GM23338 (cell line): ENCODE measurements at regions not wholly inside any gene's neighbourhood (a gene's known extent, or its start where the extent isn't known, plus 50 kb on each side); places are given as distances from the start of the nearest gene placed in this dataset.

Experiments used
- ATAC-seq: fragments of 200-7000 bp; cut with Tn5 transposase; 3 replicates; pipeline ENCODE4 v1.9.1; 2020
- DNase-seq: peaks from one replicate; pipeline ENCODE4 v3.0.0-alpha.2; 2015; ENCODE audit warnings: low spot score
- H2AFZ ChIP-seq: fragments of 200-600 bp; sonication (generic); 2 replicates; pipeline ENCODE4 v1.8.0; 2016; ENCODE audit warnings: antibody characterized with exemption, mild to moderate bottlenecking, moderate library complexity
- H3F3A ChIP-seq: fragments of 200-600 bp; sonication (generic); replicated peaks from 2 replicates; pipeline ENCODE4 v1.8.0; 2017; ENCODE audit warnings: antibody characterized with exemption, mixed run types, low read depth
- H3K27ac ChIP-seq: fragments of 200-600 bp; sonication (generic); 2 replicates; pipeline ENCODE4 v1.6.1; 2016; ENCODE audit warnings: low read depth
- H3K27me3 ChIP-seq: fragments of 200-600 bp; sonication (generic); 2 replicates; pipeline ENCODE4 v1.8.0; 2016; ENCODE audit warnings: mild to moderate bottlenecking, mixed run types, moderate library complexity; ENCODE audit not compliant: insufficient read depth
- H3K36me3 ChIP-seq: fragments of 200-600 bp; sonication (generic); 2 replicates; pipeline ENCODE4 v1.8.0; 2016; ENCODE audit warnings: mild to moderate bottlenecking; ENCODE audit not compliant: insufficient read depth
- H3K4me1 ChIP-seq: fragments of 200-600 bp; sonication (generic); 2 replicates; pipeline ENCODE4 v1.8.0; 2016; ENCODE audit warnings: mild to moderate bottlenecking, moderate library complexity; ENCODE audit not compliant: insufficient read depth
- H3K4me2 ChIP-seq: fragments of 200-600 bp; sonication (generic); 2 replicates; pipeline ENCODE4 v1.7.1; 2017; ENCODE audit warnings: mixed run types
- H3K4me3 ChIP-seq: fragments of 200-600 bp; sonication (generic); 2 replicates; pipeline ENCODE4 v1.6.1; 2016; ENCODE audit warnings: mixed run types
- H3K79me2 ChIP-seq: fragments of 200-600 bp; sonication (generic); replicated peaks from 2 replicates; pipeline ENCODE4 v1.8.0; 2017; ENCODE audit warnings: mild to moderate bottlenecking; ENCODE audit not compliant: insufficient read depth
- H3K9me2 ChIP-seq: fragments of 200-600 bp; sonication (generic); 2 replicates; pipeline ENCODE4 v1.8.0; 2017; ENCODE audit not compliant: insufficient read depth
- H4K20me1 ChIP-seq: fragments of 200-600 bp; sonication (generic); replicated peaks from 2 replicates; pipeline ENCODE4 v1.8.0; 2017; ENCODE audit warnings: mild to moderate bottlenecking; ENCODE audit not compliant: insufficient read depth
- H3K27ac Mint-ChIP-seq: 2 replicates; pipeline ENCODE4 v1.8.0; 2020; ENCODE audit warnings: inconsistent platforms, mild to moderate bottlenecking, moderate library complexity, mixed read lengths
- H3K27me3 Mint-ChIP-seq: 3 replicates; pipeline ENCODE4 v1.8.0; 2022; ENCODE audit warnings: low read depth, mild to moderate bottlenecking, moderate library complexity, mixed read lengths, inconsistent platforms; ENCODE audit not compliant: insufficient read depth, poor library complexity
- H3K36me3 Mint-ChIP-seq: 3 replicates; pipeline ENCODE4 v1.8.0; 2021; ENCODE audit warnings: low read depth, mild to moderate bottlenecking, inconsistent platforms, moderate library complexity, mixed read lengths
- H3K4me1 Mint-ChIP-seq: 3 replicates; pipeline ENCODE4 v1.8.0; 2020; ENCODE audit warnings: mild to moderate bottlenecking, inconsistent platforms, mixed read lengths
- H3K4me3 Mint-ChIP-seq: 3 replicates; pipeline ENCODE4 v1.8.0; 2021; ENCODE audit warnings: moderate library complexity, mild to moderate bottlenecking, inconsistent platforms, mixed read lengths
- H3K9me3 Mint-ChIP-seq: 3 replicates; pipeline ENCODE4 v1.8.0; 2020; ENCODE audit warnings: moderate library complexity, mild to moderate bottlenecking, inconsistent platforms, mixed read lengths
- CREB1 ChIP-seq: fragments of 250-450 bp; sonication (Bioruptor Pico); IDR thresholded peaks from 2 replicates; pipeline ENCODE4 v1.5.0; 2020; ENCODE audit warnings: low read depth, mild to moderate bottlenecking, moderate library complexity
- EZH2 ChIP-seq: fragments of 200-600 bp; sonication (generic); IDR thresholded peaks from one replicate; pipeline ENCODE4 v1.8.0; 2017; ENCODE audit warnings: antibody characterized with exemption, mild to moderate bottlenecking, low read depth; ENCODE audit not compliant: unreplicated experiment
- EZH2phosphoT487 ChIP-seq: fragments of 200-600 bp; sonication (generic); IDR thresholded peaks from one replicate; pipeline ENCODE4 v1.8.1; 2018; ENCODE audit warnings: antibody characterized with exemption; ENCODE audit not compliant: unreplicated experiment
- JUNB ChIP-seq: IDR thresholded peaks from one replicate; pipeline ENCODE4 v1.6.1; 2016; ENCODE audit warnings: antibody characterized with exemption; ENCODE audit not compliant: unreplicated experiment
- NANOG ChIP-seq: IDR thresholded peaks from 2 replicates; pipeline ENCODE4 v1.6.1; 2016; ENCODE audit warnings: antibody characterized with exemption, borderline replicate concordance
- POLR2AphosphoS5 ChIP-seq: IDR thresholded peaks from 2 replicates; pipeline ENCODE4 v1.6.1; 2016; ENCODE audit warnings: antibody characterized with exemption, low read depth
- STAT1 ChIP-seq: IDR thresholded peaks from one replicate; pipeline ENCODE4 v1.6.1; 2016; ENCODE audit warnings: antibody characterized with exemption; ENCODE audit not compliant: unreplicated experiment
- ZNF114 ChIP-seq: fragments of 250-450 bp; sonication (Bioruptor Pico); IDR thresholded peaks from 2 replicates; pipeline ENCODE4 v1.5.0; 2020; ENCODE audit warnings: mild to moderate bottlenecking, moderate library complexity
- ZNF331 ChIP-seq: fragments of 250-450 bp; sonication (Bioruptor Pico); IDR thresholded peaks from 2 replicates; pipeline ENCODE4 v1.5.0; 2020; ENCODE audit warnings: low read depth, mild to moderate bottlenecking, moderate library complexity
- TF ChIP-seq, protein P1 (sequence below): fragments of 250-450 bp; sonication (Bioruptor Pico); IDR thresholded peaks from 2 replicates; pipeline ENCODE4 v1.5.0; 2020; ENCODE audit warnings: mild to moderate bottlenecking, moderate library complexity
- TF ChIP-seq, protein P2 (sequence below): IDR thresholded peaks from one replicate; pipeline ENCODE4 v1.6.1; 2018; ENCODE audit warnings: antibody characterized with exemption; ENCODE audit not compliant: unreplicated experiment
- TF ChIP-seq, protein P3 (sequence below), 2 experiments: fragments of 200-600 bp in 1 of 2; sonication (generic) in 1 of 2; conservative IDR thresholded peaks; 2 replicates each; pipeline versions ENCODE4 v1.5.1 to v1.6.1; 2016 to 2017; ENCODE audit warnings: antibody characterized with exemption in 2 of 2, low read depth in 2 of 2, mild to moderate bottlenecking in 2 of 2, moderate library complexity in 1 of 2
- TF ChIP-seq, protein P4 (sequence below): IDR thresholded peaks from 2 replicates; pipeline ENCODE4 v1.6.1; 2016; ENCODE audit warnings: antibody characterized with exemption

DNA sequence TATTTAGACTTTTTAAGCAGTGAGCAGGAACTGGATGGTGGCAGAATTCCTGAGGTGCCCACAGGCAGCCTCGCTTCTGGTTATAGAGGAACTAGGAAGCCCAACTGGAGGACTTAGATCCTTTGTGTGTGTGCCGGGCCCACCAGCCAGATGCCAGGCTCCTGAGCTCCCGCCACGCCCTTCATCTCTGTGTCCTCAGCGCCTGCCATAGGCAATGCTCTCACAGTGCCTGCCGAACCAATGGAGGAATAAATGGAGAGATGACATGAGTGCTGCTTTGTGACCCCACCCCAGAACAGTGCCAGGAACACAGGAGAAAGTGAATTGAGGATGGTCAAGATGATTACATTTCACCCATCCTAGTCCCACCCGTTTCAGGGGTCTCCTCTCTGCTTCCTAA is 146.0 kb downstream of the UNC5CL start:
- Histone ChIP-seq H3K4me3 (no peak overlapping the region), H3K27me3 (no peaks in the 10 kb centered on the region), H3K27ac (no peak overlapping the region), H3K36me3 (no peaks in the 10 kb centered on the region), H3K9me2 (no peaks in the 10 kb centered on the region), H2AFZ (no peak overlapping the region), H3F3A (no peaks in the 10 kb centered on the region), H4K20me1 (no peaks in the 10 kb centered on the region), H3K4me1 (no peaks in the 10 kb centered on the region), H3K79me2 (no peaks in the 10 kb centered on the region), H3K4me2 (no peak overlapping the region)
- Mint-ChIP-seq H3K4me3 (no peak overlapping the region), H3K27me3 (peaks cover 3% of the 10 kb centered on the region), H3K36me3 (no peaks in the 10 kb centered on the region), H3K4me1 (peaks cover 2% of the 10 kb centered on the region; the same call in 2 of the 3 replicates), H3K27ac (no peak overlapping the region), H3K9me3 (no peaks in the 10 kb centered on the region)
- ATAC-seq (no peak), DNase-seq (no peak)
- TF ChIP-seq NANOG (no peak), ZNF331 (CRISPR knock-in tag) (no peak), STAT1 (no peak), EZH2 (no peak), EZH2phosphoT487 (no peak), CREB1 (CRISPR knock-in tag) (no peak), ZNF114 (CRISPR knock-in tag) (no peak), JUNB (no peak), POLR2AphosphoS5 (no peak)
- TF ChIP-seq, protein P1, sequence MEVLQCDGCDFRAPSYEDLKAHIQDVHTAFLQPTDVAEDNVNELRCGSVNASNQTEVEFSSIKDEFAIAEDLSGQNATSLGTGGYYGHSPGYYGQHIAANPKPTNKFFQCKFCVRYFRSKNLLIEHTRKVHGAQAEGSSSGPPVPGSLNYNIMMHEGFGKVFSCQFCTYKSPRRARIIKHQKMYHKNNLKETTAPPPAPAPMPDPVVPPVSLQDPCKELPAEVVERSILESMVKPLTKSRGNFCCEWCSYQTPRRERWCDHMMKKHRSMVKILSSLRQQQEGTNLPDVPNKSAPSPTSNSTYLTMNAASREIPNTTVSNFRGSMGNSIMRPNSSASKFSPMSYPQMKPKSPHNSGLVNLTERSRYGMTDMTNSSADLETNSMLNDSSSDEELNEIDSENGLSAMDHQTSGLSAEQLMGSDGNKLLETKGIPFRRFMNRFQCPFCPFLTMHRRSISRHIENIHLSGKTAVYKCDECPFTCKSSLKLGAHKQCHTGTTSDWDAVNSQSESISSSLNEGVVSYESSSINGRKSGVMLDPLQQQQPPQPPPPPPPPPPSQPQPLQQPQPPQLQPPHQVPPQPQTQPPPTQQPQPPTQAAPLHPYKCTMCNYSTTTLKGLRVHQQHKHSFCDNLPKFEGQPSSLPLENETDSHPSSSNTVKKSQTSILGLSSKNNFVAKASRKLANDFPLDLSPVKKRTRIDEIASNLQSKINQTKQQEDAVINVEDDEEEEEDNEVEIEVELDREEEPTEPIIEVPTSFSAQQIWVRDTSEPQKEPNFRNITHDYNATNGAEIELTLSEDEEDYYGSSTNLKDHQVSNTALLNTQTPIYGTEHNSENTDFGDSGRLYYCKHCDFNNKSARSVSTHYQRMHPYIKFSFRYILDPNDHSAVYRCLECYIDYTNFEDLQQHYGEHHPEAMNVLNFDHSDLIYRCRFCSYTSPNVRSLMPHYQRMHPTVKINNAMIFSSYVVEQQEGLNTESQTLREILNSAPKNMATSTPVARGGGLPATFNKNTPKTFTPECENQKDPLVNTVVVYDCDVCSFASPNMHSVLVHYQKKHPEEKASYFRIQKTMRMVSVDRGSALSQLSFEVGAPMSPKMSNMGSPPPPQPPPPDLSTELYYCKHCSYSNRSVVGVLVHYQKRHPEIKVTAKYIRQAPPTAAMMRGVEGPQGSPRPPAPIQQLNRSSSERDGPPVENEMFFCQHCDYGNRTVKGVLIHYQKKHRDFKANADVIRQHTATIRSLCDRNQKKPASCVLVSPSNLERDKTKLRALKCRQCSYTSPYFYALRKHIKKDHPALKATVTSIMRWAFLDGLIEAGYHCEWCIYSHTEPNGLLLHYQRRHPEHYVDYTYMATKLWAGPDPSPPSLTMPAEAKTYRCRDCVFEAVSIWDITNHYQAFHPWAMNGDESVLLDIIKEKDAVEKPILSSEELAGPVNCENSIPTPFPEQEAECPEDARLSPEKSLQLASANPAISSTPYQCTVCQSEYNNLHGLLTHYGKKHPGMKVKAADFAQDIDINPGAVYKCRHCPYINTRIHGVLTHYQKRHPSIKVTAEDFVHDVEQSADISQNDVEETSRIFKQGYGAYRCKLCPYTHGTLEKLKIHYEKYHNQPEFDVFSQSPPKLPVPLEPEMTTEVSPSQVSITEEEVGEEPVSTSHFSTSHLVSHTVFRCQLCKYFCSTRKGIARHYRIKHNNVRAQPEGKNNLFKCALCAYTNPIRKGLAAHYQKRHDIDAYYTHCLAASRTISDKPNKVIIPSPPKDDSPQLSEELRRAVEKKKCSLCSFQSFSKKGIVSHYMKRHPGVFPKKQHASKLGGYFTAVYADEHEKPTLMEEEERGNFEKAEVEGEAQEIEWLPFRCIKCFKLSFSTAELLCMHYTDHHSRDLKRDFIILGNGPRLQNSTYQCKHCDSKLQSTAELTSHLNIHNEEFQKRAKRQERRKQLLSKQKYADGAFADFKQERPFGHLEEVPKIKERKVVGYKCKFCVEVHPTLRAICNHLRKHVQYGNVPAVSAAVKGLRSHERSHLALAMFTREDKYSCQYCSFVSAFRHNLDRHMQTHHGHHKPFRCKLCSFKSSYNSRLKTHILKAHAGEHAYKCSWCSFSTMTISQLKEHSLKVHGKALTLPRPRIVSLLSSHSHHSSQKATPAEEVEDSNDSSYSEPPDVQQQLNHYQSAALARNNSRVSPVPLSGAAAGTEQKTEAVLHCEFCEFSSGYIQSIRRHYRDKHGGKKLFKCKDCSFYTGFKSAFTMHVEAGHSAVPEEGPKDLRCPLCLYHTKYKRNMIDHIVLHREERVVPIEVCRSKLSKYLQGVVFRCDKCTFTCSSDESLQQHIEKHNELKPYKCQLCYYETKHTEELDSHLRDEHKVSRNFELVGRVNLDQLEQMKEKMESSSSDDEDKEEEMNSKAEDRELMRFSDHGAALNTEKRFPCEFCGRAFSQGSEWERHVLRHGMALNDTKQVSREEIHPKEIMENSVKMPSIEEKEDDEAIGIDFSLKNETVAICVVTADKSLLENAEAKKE (CRISPR knock-in tag), result no peak
- TF ChIP-seq, protein P2, sequence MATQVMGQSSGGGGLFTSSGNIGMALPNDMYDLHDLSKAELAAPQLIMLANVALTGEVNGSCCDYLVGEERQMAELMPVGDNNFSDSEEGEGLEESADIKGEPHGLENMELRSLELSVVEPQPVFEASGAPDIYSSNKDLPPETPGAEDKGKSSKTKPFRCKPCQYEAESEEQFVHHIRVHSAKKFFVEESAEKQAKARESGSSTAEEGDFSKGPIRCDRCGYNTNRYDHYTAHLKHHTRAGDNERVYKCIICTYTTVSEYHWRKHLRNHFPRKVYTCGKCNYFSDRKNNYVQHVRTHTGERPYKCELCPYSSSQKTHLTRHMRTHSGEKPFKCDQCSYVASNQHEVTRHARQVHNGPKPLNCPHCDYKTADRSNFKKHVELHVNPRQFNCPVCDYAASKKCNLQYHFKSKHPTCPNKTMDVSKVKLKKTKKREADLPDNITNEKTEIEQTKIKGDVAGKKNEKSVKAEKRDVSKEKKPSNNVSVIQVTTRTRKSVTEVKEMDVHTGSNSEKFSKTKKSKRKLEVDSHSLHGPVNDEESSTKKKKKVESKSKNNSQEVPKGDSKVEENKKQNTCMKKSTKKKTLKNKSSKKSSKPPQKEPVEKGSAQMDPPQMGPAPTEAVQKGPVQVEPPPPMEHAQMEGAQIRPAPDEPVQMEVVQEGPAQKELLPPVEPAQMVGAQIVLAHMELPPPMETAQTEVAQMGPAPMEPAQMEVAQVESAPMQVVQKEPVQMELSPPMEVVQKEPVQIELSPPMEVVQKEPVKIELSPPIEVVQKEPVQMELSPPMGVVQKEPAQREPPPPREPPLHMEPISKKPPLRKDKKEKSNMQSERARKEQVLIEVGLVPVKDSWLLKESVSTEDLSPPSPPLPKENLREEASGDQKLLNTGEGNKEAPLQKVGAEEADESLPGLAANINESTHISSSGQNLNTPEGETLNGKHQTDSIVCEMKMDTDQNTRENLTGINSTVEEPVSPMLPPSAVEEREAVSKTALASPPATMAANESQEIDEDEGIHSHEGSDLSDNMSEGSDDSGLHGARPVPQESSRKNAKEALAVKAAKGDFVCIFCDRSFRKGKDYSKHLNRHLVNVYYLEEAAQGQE, result no peak
- TF ChIP-seq, protein P3, sequence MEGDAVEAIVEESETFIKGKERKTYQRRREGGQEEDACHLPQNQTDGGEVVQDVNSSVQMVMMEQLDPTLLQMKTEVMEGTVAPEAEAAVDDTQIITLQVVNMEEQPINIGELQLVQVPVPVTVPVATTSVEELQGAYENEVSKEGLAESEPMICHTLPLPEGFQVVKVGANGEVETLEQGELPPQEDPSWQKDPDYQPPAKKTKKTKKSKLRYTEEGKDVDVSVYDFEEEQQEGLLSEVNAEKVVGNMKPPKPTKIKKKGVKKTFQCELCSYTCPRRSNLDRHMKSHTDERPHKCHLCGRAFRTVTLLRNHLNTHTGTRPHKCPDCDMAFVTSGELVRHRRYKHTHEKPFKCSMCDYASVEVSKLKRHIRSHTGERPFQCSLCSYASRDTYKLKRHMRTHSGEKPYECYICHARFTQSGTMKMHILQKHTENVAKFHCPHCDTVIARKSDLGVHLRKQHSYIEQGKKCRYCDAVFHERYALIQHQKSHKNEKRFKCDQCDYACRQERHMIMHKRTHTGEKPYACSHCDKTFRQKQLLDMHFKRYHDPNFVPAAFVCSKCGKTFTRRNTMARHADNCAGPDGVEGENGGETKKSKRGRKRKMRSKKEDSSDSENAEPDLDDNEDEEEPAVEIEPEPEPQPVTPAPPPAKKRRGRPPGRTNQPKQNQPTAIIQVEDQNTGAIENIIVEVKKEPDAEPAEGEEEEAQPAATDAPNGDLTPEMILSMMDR (conservative IDR thresholded peaks at IDR 0.05; ENCODE audit: low read depth in 2 of 2), result no peak
- TF ChIP-seq, protein P4, sequence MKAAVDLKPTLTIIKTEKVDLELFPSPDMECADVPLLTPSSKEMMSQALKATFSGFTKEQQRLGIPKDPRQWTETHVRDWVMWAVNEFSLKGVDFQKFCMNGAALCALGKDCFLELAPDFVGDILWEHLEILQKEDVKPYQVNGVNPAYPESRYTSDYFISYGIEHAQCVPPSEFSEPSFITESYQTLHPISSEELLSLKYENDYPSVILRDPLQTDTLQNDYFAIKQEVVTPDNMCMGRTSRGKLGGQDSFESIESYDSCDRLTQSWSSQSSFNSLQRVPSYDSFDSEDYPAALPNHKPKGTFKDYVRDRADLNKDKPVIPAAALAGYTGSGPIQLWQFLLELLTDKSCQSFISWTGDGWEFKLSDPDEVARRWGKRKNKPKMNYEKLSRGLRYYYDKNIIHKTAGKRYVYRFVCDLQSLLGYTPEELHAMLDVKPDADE, result no peak
